GM18505 (cell line): ENCODE measurements at regions not wholly inside any gene's neighbourhood (a gene's known extent, or its start where the extent isn't known, plus 50 kb on each side); places are given as distances from the start of the nearest gene placed in this dataset.
"Not testable (repeated sequence)": the region's sequence is repeated elsewhere in the genome, so short reads cannot be mapped to it uniquely, and the experiment has no call there.

Experiments
- ATAC-seq: cut with Tn5 transposase; IDR thresholded peaks from one replicate; pipeline ENCODE4 v1.9.1; 2021; ENCODE audit not compliant: unreplicated experiment
- POLR2A ChIP-seq: IDR thresholded peaks from 4 replicates; pipeline ENCODE4 v1.6.1; 2011; ENCODE audit warnings: borderline replicate concordance; ENCODE audit not compliant: insufficient read depth, insufficient read length; ENCODE audit errors: extremely low read depth

DNA sequence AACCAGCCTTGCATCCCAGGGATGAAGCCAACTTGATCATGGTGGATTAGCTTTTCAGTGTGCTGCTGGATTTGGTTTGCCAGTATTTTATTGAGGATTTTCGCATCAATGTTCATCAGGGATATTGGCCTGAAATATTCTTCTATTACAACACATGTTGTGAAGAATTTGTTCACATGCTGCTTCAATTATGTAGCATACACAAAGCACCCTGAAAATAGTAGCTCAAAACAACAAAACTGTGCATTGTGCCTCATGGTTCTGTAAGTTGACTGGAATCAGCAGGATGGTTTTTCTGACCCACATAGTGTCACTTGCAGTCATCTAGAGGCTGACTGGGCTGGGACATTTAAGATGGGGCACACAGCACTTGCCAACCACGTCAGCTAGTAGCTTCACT, 193.9 kb downstream of the SYK start:
- TF ChIP-seq POLR2A: no peak
- ATAC-seq: no peak

DNA sequence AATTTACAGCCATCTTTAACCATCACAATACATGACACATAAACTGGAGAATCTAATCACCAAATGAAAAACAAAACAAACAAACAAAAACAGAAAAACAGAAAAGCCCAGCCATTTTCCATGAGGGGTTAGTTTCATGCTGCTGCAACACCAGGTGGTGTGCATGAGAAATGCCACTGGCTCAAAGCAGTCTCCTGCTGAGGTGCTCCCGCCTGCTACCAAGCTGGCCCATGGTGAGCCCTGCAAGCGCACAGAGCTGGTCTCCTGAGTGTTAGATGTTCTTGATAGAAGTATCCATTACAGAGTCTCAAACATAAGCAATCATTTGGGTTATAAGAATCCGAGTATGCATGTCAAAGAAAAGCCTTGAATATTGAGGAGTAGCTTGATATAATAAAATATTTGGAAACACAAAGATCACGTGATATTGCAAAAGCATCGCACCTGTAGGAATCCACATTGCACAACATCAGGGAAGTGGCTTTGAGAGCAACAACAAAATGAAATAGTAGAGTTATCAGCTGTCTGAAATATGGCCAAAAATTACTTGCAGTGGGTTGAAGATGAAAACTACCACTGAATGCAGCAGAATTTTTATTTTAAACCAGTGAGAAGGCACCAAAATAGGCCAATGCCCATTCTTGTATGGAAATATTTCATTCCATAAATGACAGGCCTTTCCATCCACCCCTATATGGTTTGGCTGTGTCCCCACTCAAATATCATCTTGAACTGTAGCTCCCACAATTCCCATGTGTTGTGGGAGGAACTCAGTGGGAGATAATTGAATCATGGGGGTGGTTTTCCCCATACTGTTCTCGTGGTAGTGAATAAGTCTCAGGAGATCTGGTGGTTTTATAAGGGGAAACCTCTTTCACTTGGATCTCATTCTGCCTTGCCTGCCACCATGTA, 194.8 kb downstream of the SYK start:
- TF ChIP-seq POLR2A: no peak
- ATAC-seq: no peak

DNA sequence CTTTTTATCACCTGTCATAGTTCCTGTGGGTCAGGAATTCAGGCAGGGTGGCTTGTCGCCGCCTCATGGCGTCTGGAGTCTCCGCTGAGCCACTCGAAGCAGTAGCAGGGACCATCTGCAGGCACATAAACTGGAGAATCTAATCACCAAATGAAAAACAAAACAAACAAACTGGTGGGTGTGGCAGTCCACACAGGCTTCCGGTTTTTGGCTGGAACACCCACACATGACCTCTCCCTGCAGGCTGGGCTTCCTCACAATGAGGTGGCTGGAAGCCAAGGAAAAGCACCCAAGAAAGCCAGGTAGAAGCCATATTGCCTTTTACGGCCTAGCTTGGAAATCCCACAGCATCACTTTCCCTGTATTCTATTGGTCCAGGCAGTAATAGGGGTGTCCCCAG, 197.0 kb downstream of the SYK start:
- no peak for TF ChIP-seq POLR2A
- no peak for ATAC-seq

DNA sequence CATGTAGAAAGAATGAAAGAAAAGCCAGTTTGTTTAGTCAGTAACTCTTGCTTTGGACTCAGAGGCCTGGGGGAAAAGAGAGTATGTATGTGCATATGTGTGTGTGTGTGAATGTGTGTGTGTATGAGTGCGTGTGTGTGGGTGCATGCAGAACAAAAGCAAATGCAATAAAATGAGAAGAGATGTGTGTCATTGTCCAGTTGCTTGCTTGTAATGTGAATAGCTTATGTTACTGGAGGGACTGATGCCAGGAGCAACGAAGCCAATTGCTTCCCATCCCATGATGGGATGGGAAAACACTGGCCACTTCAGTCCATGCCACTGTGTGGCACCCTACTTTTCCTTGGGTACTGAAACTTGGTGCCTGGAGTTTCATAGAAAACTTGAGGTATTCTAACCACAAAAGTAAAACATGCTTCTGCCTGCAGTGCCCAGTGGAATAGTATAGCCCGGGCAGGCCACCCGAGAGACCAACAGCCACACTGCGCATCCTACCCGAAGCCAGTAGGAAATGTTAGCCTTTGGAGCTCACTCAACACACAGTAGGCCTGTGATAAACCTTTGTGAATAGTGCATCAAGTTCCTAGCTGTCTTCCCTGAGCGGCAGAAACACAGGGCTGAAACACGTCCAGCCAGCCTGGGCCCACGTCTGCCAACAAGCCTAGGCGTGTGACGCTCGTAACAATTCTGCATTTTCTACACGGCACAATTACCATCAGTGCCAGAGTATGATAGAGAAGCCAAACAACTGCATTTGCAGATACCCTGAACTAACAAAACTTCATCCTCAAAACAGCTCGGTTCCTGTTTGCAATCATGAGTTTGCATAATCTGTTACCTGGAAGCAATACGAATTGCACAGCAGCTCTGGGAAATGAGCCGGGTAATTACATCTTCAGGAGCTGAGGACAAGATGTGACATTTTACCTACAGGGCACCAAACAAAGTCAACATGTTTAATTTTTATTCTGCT, 198.1 kb downstream of the SYK start:
- no peak for TF ChIP-seq POLR2A
- ATAC-seq: no peak

DNA sequence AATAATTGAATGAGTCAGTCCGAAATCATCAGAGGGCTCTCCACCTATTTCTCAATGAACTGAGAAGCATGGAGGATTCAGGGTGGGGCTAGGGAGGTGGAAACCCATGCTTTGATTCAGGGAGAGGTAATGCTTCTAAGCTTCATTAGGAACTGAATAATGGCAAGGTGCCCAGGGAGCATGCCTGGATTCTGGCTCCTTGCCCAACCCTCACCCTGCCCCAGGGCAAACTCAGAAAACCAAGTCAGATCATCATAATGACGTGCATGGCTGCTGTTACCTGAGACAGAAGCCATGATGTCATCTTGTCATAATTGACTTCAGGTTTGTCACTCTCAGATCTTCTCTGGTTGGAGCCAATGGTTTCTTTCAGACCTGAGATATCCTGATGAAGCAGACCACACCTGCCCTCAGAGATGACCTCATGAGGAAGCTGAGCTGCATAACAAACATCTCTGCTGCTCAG, 199.6 kb downstream of the SYK start:
- ATAC-seq: no peak
- TF ChIP-seq POLR2A: no peak

DNA sequence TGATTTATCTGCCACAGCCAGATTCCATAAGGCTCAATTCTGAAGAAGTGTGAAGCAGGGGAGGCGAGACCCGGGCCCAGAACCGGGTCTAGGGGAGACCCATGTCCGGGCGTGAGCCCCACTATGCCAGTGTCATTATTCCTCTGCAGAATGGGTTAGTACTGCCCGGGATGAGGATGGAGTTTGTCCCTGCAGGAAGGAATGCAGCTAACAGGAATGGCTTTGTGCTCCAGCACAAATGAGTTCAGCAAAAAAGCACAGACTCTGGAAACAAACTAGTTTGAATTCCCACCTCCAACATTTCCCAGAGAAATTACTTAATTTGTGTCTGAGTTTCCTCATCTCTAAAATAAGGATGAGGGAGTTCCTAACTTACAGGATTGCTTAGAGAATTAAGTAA, 202.9 kb downstream of the SYK start:
- no peak for TF ChIP-seq POLR2A
- ATAC-seq: no peak

DNA sequence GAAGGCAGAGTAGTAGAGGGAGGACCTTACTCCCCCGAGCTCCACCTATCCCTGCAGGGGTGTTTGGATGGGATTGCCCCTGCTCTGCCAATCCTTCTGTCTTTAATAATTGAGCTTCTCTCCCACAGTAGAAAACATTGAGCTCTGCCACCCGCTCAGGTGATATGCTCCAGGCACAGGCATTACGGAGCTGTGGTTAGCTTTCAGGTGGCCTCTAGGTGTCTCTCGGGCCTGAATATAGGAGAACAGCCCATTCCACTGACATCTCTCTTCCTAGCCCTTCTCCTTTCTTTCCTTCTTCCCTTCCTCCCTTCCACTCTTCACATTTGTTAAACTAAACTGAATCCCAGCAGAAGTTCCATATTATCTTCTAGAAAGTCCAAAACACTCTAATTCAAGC, 203.4 kb downstream of the SYK start:
- no peak for TF ChIP-seq POLR2A
- ATAC-seq: no peak

DNA sequence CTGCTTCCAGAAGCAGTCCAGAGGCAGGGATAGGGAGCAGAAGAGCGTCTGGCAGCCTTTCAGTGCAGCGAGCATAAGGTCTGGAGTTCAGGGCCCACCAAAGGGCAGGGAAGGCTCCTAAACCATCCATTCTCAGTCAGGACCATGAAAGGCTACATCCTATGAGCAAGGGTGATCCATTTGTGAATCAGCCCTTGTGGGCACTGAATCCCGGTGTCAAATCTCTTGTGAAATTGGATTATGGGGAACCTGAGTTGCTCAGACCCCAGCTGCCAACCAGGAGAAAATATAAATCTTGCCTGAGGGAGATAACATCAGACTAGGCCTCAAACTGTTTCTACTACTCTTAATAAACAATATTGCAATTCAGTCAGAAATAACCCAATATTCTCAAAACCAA, 204.4 kb downstream of the SYK start:
- TF ChIP-seq POLR2A: no peak
- no peak for ATAC-seq

DNA sequence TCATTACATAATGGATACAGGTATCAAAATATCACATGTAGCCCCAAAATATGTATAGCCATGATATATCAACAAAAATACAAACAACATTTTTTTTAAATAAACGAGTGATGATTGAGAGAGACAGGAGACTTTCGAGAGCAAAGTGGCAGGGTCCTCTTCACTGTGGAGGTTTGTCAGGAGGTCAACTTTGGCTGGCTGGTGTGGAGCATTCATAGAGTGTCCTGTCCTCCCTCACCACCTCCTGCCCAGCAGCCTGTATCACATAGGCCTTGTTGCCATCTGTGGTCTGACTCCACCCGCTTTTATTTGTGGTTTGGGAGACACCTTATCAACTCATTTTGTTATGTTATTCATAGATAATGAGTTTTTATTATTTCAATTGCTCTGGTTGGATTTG, 206.9 kb downstream of the SYK start:
- ATAC-seq: no peak
- no peak for TF ChIP-seq POLR2A

DNA sequence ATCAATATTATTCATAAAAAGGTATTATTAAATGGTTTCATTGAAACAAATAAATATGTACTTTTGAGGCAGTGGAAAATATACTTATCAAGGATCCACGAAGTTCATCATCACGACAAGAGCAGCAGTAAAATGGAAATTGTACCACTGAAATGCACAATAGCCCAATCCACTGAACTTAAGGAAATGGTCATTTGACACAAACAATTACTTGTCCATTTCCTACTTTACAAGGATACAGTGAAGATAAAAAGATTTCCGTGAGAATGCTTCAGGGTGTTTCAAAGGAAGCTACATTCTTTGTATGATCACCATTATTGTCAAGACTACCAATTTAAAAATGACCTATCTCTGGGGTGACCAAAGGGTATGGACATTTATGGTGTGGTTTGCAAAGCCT, 210.3 kb downstream of the SYK start:
- TF ChIP-seq POLR2A: no peak
- no peak for ATAC-seq

DNA sequence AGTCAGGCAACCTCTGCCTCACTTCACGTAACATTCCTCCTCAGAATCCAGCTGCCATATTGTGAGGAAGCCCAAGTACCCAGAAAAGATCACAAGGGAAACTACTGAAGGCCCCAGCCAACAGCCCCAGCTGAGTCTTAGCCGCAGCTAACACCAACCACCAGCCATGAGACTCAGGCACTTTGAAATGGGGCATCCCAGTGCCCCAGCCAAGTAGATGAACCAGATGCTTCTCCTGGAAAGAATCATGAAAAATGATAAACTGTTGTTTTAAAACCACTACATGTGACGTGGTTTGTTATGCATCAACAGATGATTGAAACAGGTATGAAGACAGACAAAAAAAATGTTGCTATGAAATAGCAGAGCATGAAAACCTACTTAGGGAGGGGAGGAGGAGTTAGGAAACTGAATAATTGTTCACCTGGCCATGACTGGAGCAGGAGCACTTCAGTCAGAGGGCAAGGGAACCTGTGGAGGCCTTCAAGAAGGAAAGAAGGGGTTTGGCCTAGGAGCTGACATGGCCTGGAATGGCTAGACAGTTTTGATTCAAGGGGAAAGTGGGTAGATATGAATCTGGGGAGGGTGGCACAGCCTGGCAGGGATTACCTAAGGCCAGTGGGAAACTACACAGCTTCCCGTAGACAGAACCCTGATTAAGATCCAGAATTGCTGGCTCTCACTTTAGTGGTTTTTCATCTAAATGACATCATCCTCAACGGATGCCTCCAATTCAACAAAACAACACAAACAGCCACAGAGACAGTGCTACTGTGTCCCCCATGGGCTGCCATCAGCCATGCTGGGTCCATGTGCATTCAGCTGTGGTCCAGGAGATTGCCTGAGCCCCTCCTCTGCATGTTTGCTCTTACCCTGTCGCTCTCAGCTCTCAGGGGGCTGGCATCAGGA, 211.6 kb downstream of the SYK start:
- ATAC-seq: no peak
- TF ChIP-seq POLR2A: no peak

DNA sequence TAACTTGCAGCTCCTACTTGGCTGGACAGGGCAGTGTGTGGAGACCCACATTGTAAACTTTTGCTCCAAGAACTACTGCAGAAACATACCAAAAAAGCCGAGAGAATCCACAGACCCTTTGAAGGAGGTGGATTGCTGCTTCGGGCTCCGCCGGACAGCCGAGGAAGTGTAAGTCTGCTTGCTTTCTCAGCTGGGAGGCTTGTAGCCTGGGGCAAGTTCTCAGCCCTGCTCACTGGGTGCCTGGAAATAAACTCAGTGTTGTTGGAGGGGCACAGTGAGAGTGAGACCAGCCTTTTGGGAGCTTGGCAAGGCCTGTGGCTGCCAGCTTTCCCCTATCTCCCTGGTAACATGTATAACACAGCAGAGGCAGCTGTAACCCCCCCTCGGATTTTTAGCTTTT, 215.6 kb downstream of the SYK start:
- TF ChIP-seq POLR2A: no peak
- no peak for ATAC-seq

DNA sequence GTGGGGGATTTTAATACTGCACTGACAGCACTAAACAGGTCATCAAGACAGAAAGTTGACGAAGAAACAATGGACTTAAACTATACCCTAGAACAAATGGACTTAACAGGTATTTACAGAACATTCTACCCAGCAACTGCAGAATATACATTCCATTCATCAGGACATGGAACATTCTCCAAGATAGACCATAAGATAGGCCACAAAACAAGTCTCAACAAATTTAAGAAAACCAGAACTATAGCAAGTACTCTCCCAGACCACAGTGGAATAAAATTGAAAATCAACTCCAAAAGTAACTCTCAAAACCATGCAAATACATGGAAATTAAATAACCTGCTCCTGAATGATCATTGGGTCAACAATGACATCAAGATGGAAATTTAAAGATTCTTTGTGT, 218.3 kb downstream of the SYK start:
- ATAC-seq: not testable (repeated sequence)

DNA sequence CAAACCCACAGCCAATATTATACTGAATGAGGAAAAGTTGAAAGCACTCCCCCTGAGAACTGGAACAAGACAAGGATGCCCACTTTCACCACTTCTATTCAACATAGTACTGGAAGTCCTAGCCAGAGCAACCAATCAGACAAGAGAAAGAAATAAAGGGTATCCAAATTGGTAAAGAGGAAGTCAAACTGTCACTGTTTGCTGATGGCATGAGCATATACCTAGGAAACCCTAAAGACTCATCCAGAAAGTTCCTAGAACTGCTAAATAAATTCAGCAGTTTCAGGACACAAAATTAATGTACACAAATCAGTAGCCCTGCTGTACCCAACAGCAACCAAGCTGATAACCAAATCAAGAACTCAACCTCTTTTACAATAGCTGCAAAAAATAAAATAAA, 220.0 kb downstream of the SYK start:
- not testable (repeated sequence) for ATAC-seq
